B cell (primary cell): ENCODE measurements at regions not wholly inside any gene's neighbourhood (a gene's known extent, or its start where the extent isn't known, plus 50 kb on each side); places are given as distances from the start of the nearest gene placed in this dataset.

Source experiments
- ATAC-seq: fragments of 200-7000 bp; cut with Tn5 transposase; one replicate; pipeline ENCODE4 v1.10.0; 2021; ENCODE audit warnings: low read depth, mild to moderate bottlenecking, moderate number of reproducible peaks, moderate library complexity
- CTCF ChIA-PET: fragments of 350-600 bp; sonication (Branson Sonifier 250); formaldehyde crosslinking; loops from one replicate; lab custom pipeline; 2021; ENCODE audit warnings: antibody characterized with exemption, inconsistent platforms; lab: Charles Lee
- POLR2A ChIA-PET: fragments of 350-600 bp; sonication (Branson Sonifier 250); formaldehyde crosslinking; loops from one replicate; lab custom pipeline; 2021; ENCODE audit warnings: antibody characterized with exemption; lab: Charles Lee
- DNase-seq: peaks from one replicate; pipeline ENCODE4 v3.0.0; 2013
- H2AFZ ChIP-seq: 2 replicates; pipeline ENCODE4 v1.6.1; 2012; ENCODE audit warnings: mild to moderate bottlenecking, low read depth, low read length; ENCODE audit not compliant: insufficient read depth, poor library complexity, severe bottlenecking
- H3K27ac ChIP-seq, 2 donors: 1 replicate in 1 of 2; 2 replicates in 1 of 2; pipeline ENCODE4 v1.5.1; 2012 to 2013; ENCODE audit warnings: low read length in 2 of 2, mild to moderate bottlenecking in 2 of 2, moderate library complexity in 1 of 2
- H3K27me3 ChIP-seq, 4 experiments: fragments of 200-600 bp in 1 of 4; sonication (generic) in 1 of 4; replicated peaks in 1 of 4; 1 replicate in 2 of 4; 2 replicates in 2 of 4; pipeline versions ENCODE4 v1.6.1 to v1.7.0; 2013 to 2016; ENCODE audit warnings: low read length in 3 of 4, mild to moderate bottlenecking in 2 of 4, mixed read lengths in 1 of 4, moderate library complexity in 1 of 4; ENCODE audit not compliant: insufficient read depth in 4 of 4, control insufficient read depth in 3 of 4; ENCODE audit errors: control extremely low read depth in 1 of 4
- H3K36me3 ChIP-seq, 2 experiments: replicated peaks in 1 of 2; 1 replicate in 1 of 2; 2 replicates in 1 of 2; pipeline versions ENCODE4 v1.6.1 to v1.7.1; 2013; ENCODE audit warnings: low read length in 1 of 2; ENCODE audit not compliant: insufficient read depth in 2 of 2, control insufficient read depth in 1 of 2; ENCODE audit errors: control extremely low read depth in 1 of 2, extremely low read depth in 1 of 2
- H3K4me1 ChIP-seq, 2 donors: fragments of 200-600 bp in 1 of 2; sonication (generic) in 1 of 2; 1 replicate in 1 of 2; 2 replicates in 1 of 2; pipeline versions ENCODE4 v1.5.1 to v1.6.1; 2013 to 2017; ENCODE audit warnings: low read length in 2 of 2; ENCODE audit not compliant: control insufficient read depth in 2 of 2, insufficient read depth in 2 of 2
- H3K4me2 ChIP-seq: replicated peaks from 2 replicates; pipeline ENCODE3; 2012; ENCODE audit warnings: mild to moderate bottlenecking, low read depth, low read length; ENCODE audit not compliant: poor library complexity, severe bottlenecking
- H3K4me3 ChIP-seq, 5 experiments: fragments of 200-600 bp in 1 of 5; sonication (generic) in 1 of 5; 1 replicate in 3 of 5; 2 replicates in 2 of 5; pipeline versions ENCODE4 v1.5.1 to v1.7.0; 2011 to 2016; ENCODE audit warnings: low read length in 4 of 5, mild to moderate bottlenecking in 4 of 5, low read depth in 2 of 5, control low read depth in 1 of 5, moderate library complexity in 1 of 5; ENCODE audit not compliant: insufficient read depth in 1 of 5; ENCODE audit errors: control extremely low read depth in 1 of 5, extremely low read depth in 1 of 5
- H3K79me2 ChIP-seq: fragments of 200-600 bp; sonication (generic); one replicate; pipeline ENCODE4 v1.6.0; 2016; ENCODE audit warnings: low read length; ENCODE audit not compliant: control insufficient read depth, insufficient read depth
- H3K9ac ChIP-seq: fragments of 200-600 bp; sonication (generic); 2 replicates; pipeline ENCODE4 v1.6.1; 2017; ENCODE audit warnings: mild to moderate bottlenecking, low read length, moderate library complexity
- H3K9me3 ChIP-seq, 3 donors: one replicate each; pipeline versions ENCODE4 v1.6.1 to v1.7.1; 2013; ENCODE audit warnings: low read length in 2 of 3; ENCODE audit not compliant: control insufficient read depth in 2 of 3, insufficient read depth in 1 of 3; ENCODE audit errors: control extremely low read depth in 1 of 3
- H4K20me1 ChIP-seq: 2 replicates; pipeline ENCODE4 v1.6.0; 2012; ENCODE audit warnings: mild to moderate bottlenecking, low read length; ENCODE audit not compliant: insufficient read depth, control insufficient read depth, poor library complexity, severe bottlenecking
- H3K27ac Mint-ChIP-seq: one replicate; pipeline ENCODE4 v1.8.0; 2021; ENCODE audit warnings: mixed read lengths
- H3K27me3 Mint-ChIP-seq: one replicate; pipeline ENCODE4 v1.8.0; 2021; ENCODE audit warnings: mixed read lengths
- H3K4me1 Mint-ChIP-seq: one replicate; pipeline ENCODE4 v1.8.0; 2021; ENCODE audit warnings: mixed read lengths
- H3K4me3 Mint-ChIP-seq: one replicate; pipeline ENCODE4 v1.8.0; 2021; ENCODE audit warnings: mixed read lengths
- H3K9me3 Mint-ChIP-seq: one replicate; pipeline ENCODE4 v1.8.0; 2022; ENCODE audit warnings: mixed read lengths; ENCODE audit not compliant: insufficient read depth
- EZH2 ChIP-seq: IDR thresholded peaks from 2 replicates; pipeline ENCODE4 v1.6.1; 2012; ENCODE audit warnings: borderline replicate concordance, low read depth, mild to moderate bottlenecking, moderate library complexity, low read length; ENCODE audit not compliant: insufficient read depth, poor library complexity, severe bottlenecking
- WGBS: methylation state at CpG from one replicate; pipeline ENCODE4 v1.1.5; 2013; ENCODE audit warnings: missing lambda C conversion rate; ENCODE audit not compliant: insufficient coverage; 5-methylcytosine and 5-hydroxymethylcytosine counted together
- intact Hi-C: fragments of 100-400 bp; cut with micrococcal nuclease; formaldehyde crosslinking; loops from one replicate; pipeline ENCODE4 v1.10.0; 2022
- TF ChIP-seq, protein P1 (sequence below): fragments of 200-600 bp; IDR thresholded peaks from one replicate; pipeline ENCODE4 v1.8.0; 2022; ENCODE audit warnings: antibody characterized with exemption, mild to moderate bottlenecking

DNA sequence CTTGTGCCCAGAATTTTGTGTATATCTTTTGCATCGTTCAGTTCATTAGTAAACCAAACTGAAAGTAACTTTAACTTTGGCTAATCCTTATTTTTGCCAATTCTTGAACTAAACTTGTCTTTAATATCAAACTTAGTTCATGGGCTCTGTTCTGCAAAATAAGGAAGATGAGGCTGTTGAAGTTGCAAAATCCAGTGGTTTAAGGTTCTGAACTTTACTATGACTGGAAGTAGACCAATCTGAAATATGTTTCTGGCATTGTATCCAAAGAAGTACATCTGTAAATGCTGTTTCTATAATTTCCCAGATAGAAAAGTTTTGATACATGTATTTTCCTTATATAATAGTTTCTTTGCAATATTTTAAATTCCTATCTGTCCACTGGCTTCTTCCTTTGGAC, 238.1 kb downstream of the CETN3 start:
- H3K9ac ChIP-seq: no peak overlapping the region
- CTCF ChIA-PET: no interaction called here
- H3K4me1 Mint-ChIP-seq: peaks cover 12% of the 10 kb centered on the region
- no peak for DNase-seq
- no peaks in the 10 kb centered on the region for H4K20me1 ChIP-seq
- intact Hi-C loops: no loop called here
- H3K79me2 ChIP-seq: no peaks in the 10 kb centered on the region
- POLR2A ChIA-PET: no interaction called here
- no peaks in the 10 kb centered on the region for H3K27me3 ChIP-seq
- ATAC-seq: no peak
- no peak overlapping the region for H3K4me3 Mint-ChIP-seq
- H3K4me3 ChIP-seq: no peak overlapping the region
- TF ChIP-seq, protein P1, sequence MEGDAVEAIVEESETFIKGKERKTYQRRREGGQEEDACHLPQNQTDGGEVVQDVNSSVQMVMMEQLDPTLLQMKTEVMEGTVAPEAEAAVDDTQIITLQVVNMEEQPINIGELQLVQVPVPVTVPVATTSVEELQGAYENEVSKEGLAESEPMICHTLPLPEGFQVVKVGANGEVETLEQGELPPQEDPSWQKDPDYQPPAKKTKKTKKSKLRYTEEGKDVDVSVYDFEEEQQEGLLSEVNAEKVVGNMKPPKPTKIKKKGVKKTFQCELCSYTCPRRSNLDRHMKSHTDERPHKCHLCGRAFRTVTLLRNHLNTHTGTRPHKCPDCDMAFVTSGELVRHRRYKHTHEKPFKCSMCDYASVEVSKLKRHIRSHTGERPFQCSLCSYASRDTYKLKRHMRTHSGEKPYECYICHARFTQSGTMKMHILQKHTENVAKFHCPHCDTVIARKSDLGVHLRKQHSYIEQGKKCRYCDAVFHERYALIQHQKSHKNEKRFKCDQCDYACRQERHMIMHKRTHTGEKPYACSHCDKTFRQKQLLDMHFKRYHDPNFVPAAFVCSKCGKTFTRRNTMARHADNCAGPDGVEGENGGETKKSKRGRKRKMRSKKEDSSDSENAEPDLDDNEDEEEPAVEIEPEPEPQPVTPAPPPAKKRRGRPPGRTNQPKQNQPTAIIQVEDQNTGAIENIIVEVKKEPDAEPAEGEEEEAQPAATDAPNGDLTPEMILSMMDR: no peak
- TF ChIP-seq EZH2: no peak
- H3K4me2 ChIP-seq: no peak overlapping the region
- WGBS: no CpG with 5 or more reads among the region's 1 CpG
- H3K9me3 Mint-ChIP-seq: no peaks in the 10 kb centered on the region
- peaks cover 4 to 6% of the 10 kb centered on the region in 2 donors for H3K4me1 ChIP-seq
- no peak overlapping the region for H3K27ac Mint-ChIP-seq
- no peaks in the 10 kb centered on the region for H3K9me3 ChIP-seq
- no peak overlapping the region for H3K27ac ChIP-seq
- H3K36me3 ChIP-seq: no peaks in the 10 kb centered on the region
- no peak overlapping the region for H2AFZ ChIP-seq
- peaks cover 11% of the 10 kb centered on the region for H3K27me3 Mint-ChIP-seq

DNA sequence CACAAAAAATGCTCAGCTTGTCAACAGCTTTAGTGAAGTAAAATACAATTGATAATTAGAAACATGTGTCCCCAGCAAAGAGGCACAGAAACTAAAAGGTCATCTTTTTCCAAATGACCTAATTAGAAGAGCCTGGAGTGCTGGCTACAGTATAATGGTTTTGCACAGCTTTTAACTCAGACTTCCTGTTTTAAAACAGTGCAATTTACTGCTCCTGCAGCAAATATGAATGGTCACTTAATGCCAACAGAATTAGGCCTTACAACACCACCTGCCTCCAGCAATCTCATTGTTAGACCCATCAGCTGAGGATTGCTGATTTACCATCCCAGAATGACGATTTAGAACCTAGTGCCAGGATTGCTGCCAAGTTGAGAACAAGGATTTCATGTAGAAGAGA, 239.3 kb downstream of the CETN3 start:
- Histone ChIP-seq H3K27me3 (no peaks in the 10 kb centered on the region), H3K4me1 (peaks cover 4 to 6% of the 10 kb centered on the region in 2 donors), H2AFZ (no peak overlapping the region), H3K4me2 (no peak overlapping the region), H3K4me3 (no peak overlapping the region), H3K27ac (no peak overlapping the region), H3K79me2 (no peaks in the 10 kb centered on the region), H3K9me3 (no peaks in the 10 kb centered on the region), H3K36me3 (no peaks in the 10 kb centered on the region), H3K9ac (no peak overlapping the region), H4K20me1 (no peaks in the 10 kb centered on the region)
- intact Hi-C loops: no loop called here
- ChIA-PET CTCF (interaction anchor here (1.2 kb wide), 1 partner anchor 1479 kb away, joined by 3 read pairs; no protein-coding TSS in a partner anchor), POLR2A (no interaction called here)
- Mint-ChIP-seq H3K27ac (no peak overlapping the region), H3K9me3 (no peaks in the 10 kb centered on the region), H3K4me1 (peaks cover 12% of the 10 kb centered on the region), H3K4me3 (no peak overlapping the region), H3K27me3 (peaks cover 10% of the 10 kb centered on the region)
- no CpG with 5 or more reads among the region's 1 CpG for WGBS
- DNase-seq: no peak
- TF ChIP-seq, protein P1: no peak
- TF ChIP-seq EZH2: no peak
- no peak for ATAC-seq
